Jurkat, Clone E6-1 (cell line): ENCODE measurements at regions not wholly inside any gene's neighbourhood (a gene's known extent, or its start where the extent isn't known, plus 50 kb on each side); places are given as distances from the start of the nearest gene placed in this dataset.
"Not testable (repeated sequence)": the region's sequence is repeated elsewhere in the genome, so short reads cannot be mapped to it uniquely, and the experiment has no call there.

Experiments used
- DNase-seq: peaks from one replicate; pipeline ENCODE4 v3.0.0-alpha.2; 2011; ENCODE audit warnings: low read depth, low spot score
- H3K4me3 ChIP-seq: 2 replicates; pipeline ENCODE4 v1.5.1; 2011; ENCODE audit warnings: mild to moderate bottlenecking, low read length, control low read depth, moderate library complexity

GRCh38 chr9:115553060-115553773, 435.3 kb upstream of the TNC start:
- DNase-seq: no peak
- no peak overlapping the region for H3K4me3 ChIP-seq

GRCh38 chr9:115556432-115556831, 438.5 kb upstream of the TNC start:
- H3K4me3 ChIP-seq: no peak overlapping the region
- DNase-seq: no peak

- H3K4me3 ChIP-seq: no peak overlapping the region
Measured at GRCh38 chr9:115575147-115575546, 457.2 kb upstream of the TNC start.

GRCh38 chr9:115585458-115585857, 467.5 kb upstream of the TNC start:
- not testable (repeated sequence) for DNase-seq, H3K4me3 ChIP-seq

More at GRCh38 chr9:115575147-115575546, 457.2 kb upstream of the TNC start:
- no peak for DNase-seq

DNA sequence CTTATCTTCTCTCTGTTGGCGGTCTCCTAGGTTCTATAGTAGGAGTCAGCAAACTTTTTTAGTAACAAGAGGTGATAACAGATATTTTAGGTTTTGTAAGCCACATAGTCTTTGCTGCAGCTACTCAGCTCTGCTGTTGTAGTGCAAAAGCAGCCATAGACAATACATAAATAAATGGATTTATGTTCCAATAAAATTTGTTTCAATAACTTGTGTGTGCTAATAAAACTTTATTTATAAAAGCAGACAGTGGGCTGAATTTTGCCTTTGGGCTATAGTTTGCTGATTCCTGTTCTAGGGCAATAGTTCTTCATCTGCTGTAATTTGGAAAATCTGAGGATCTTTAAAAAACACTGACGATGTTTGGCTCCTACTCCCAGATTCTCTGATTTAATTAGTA, 469.4 kb upstream of the TNC start:
- H3K4me3 ChIP-seq: no peak overlapping the region
- no peak for DNase-seq

DNA sequence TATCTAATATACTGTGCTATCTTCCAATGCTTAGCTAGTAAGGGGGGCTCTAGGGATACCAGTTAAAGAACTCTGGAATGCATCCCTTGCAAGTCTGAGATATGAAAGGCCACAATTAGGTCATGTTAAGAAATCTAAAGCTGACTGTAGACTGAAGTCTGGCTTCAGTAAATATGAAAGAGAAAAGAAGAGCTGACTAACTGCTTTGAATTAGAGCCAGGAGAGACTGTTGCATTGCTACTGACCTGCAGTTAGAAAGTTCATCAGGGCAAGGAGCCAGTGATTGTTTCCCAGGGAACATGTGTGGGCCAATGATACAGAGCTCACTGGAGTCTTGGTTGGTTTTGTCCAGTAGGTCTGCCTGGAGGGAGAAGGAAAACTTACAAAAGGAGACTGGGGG, 472.1 kb upstream of the TNC start:
- no peak for DNase-seq
- no peak overlapping the region for H3K4me3 ChIP-seq

GRCh38 chr9:115591584-115591984, 473.6 kb upstream of the TNC start:
- DNase-seq: peak; percentile 68
- no peak overlapping the region for H3K4me3 ChIP-seq

DNA sequence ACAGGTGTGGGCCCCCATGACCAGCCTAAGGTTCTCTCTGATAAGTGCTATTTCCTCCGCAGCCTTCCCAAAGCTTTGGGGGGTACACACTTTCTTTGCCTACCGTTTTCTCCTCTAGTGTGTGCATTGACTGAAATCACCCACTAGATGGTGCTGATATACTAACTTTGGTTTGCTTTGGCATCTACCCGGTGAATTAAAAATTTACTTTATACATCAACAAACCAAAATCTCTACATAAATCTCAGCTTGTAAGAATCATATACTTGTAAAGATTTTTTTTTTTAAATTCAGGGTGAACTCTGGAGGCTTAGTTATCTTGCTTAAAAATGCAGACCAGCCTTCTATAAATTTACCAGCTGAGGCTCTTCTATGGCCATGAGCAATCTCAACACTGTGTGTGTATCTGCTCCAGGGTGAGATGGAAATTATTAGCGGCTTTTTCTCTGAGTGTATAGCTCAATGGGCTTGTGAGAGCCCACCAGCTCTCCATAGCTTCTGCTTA, 475.7 kb upstream of the TNC start:
- H3K4me3 ChIP-seq: no peak overlapping the region
- DNase-seq: peak; percentile 17

- no peak for DNase-seq
- no peak overlapping the region for H3K4me3 ChIP-seq
Measured at GRCh38 chr9:115594557-115594956, 476.6 kb upstream of the TNC start.

DNA sequence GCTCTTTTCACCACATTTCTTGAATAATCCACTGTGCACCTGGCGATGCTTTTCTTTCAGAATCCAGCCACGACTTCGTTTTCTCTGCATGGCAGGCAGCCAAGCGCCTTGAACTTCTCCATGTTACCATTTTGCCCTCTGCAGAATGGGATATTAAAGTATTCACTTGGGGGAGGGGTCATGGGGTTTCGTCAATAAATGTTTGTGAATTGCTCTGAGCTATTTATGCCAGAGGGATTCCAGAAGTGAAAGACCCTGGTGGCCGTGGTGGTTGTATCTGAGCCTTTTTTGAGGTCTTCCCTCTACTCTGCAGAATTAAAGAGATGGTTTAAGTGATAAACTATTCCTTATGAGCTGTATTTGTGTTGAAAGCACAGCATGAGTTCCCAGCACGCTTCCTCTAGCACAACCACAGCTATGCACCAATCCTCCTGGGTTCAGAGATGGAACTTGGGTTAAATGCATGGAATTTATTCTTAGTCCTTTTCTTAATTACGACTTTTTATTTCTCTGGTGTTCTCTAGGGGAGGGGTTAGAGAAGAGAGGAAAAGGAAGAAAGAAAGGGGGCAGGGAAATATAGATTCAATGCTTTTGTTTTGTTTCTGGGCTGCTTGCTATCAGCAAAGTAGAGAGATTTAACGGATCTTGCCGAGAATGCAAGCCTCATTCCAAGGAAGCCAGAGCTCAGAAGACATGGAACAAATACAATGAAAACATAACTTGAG, 478.2 kb upstream of the TNC start:
- no peak overlapping the region for H3K4me3 ChIP-seq
- no peak for DNase-seq

DNA sequence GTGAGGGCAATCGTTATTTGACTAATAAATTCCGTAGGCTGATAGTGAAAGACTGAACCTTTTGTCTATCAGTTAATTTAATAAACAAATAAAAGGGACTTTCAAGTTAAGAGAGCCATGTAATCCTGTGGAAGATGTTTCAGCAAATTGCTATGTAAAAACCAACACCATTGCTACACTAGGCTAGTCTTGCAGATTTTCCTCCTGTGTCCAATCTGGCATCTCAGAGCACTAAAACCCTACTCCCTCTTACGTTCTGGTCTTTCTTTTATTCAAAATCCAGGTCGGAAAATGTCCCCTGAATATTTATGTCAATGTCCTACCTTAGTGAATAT, 478.8 kb upstream of the TNC start:
- no peak overlapping the region for H3K4me3 ChIP-seq
- DNase-seq: no peak

DNA sequence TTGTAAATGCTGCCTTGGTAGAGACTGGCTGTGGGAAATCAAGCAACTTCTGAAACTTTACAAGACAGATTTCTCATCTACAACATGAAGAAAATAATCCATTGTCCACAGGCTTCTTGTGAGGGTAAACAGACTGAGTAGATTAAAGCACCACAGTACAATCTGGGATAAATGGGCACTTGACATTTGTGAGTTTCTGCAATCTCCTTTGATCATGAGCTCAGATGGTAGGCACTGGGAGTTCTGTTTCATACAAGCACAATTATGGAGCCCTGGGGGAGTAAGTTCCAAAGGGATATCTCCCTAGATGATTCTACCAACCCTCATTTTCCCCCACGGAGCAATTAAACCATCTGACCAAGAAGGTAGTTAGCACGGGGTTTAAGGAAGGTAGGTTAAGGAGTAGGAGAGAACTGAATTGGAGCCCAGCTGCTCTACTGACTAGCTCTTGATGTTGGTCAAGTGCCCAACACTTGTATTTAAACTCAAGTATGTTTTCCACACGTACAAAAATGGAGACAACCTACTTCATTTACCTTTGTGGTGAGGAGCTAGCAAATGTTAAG, 479.5 kb upstream of the TNC start:
- DNase-seq: no peak
- H3K4me3 ChIP-seq: no peak overlapping the region

DNA sequence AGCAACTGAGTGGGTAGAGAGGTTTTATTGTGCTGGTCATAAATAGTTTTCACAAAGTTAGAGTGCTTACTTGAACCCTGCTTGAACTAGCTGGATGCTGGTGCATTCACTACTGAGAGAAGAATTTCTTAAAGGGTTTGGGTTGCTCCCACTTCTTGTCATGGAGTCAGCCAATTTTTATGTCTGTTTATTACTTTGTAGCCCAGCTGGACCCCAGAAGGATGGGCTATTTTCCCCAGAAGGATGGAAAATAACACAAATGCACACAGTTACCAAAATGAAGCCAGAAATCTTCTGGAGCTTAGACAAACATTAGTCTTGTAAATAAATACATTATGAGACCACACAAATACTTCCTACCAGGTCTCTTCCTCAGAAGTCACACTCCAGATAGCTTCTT, 480.8 kb upstream of the TNC start:
- no peak overlapping the region for H3K4me3 ChIP-seq
- DNase-seq: no peak

- no peak for DNase-seq
- H3K4me3 ChIP-seq: no peak overlapping the region
Measured at GRCh38 chr9:115599898-115600297, 481.9 kb upstream of the TNC start.

- no peak for DNase-seq
- H3K4me3 ChIP-seq: no peak overlapping the region
Measured at GRCh38 chr9:115601434-115601833, 483.5 kb upstream of the TNC start.

- no peak overlapping the region for H3K4me3 ChIP-seq
- no peak for DNase-seq
Measured at GRCh38 chr9:115604831-115605483, 487.0 kb upstream of the TNC start.

DNA sequence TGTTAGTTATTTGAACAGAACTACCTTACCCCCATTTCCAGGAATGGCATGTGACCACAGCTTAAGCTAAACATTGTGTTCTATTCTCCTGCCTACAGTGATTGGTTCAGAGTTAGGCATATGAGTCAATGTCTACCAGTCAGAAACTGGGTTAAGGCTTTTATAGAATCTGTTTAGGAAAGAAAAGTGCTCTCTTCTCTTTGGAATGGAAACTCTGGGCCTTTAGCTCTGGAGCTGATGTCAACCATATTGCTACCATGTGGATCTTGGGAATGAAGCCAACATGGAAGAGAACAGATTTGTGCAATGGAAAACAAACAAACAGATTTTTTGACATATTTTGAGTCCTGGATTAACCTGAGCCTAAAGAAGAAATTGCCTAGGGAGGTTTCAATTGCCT, 488.9 kb upstream of the TNC start:
- DNase-seq: no peak
- no peak overlapping the region for H3K4me3 ChIP-seq

GRCh38 chr9:115614326-115614999, 496.5 kb upstream of the TNC start:
- DNase-seq: no peak
- no peak overlapping the region for H3K4me3 ChIP-seq

- DNase-seq: no peak
- no peak overlapping the region for H3K4me3 ChIP-seq
Measured at GRCh38 chr9:115615000-115615401, 497.0 kb upstream of the TNC start.
